ENCODE measurements at regions not wholly inside any gene's neighbourhood (a gene's known extent, or its start where the extent isn't known, plus 50 kb on each side); places are given as distances from the start of the nearest gene placed in this dataset.

GRCh38 chr14:82080370-82080769 lies 546.7 kb upstream of the SEL1L start:
- no peak for TF ChIP-seq CTCF (IDR thresholded peaks at IDR 0.05; ENCODE audit: insufficient read depth, low read length, poor library complexity, severe bottlenecking)
- Histone ChIP-seq H3K36me3 (ENCODE audit: control insufficient read depth, insufficient read depth, low read length) (no peaks in the 10 kb centered on the region), H3K27me3 (ENCODE audit: control insufficient read depth, insufficient read depth, low read length) (no peaks in the 10 kb centered on the region), H3K4me3 (ENCODE audit: low read depth, low read length) (no peak overlapping the region)
- DNase-seq (ENCODE audit: low read depth), result no peak

GRCh38 chr14:82084813-82085212 lies 551.2 kb upstream of the SEL1L start:
- TF ChIP-seq CTCF (IDR thresholded peaks at IDR 0.05; ENCODE audit: insufficient read depth, low read length, poor library complexity, severe bottlenecking), result no peak
- DNase-seq (ENCODE audit: low read depth), result no peak
- Histone ChIP-seq H3K36me3 (ENCODE audit: control insufficient read depth, insufficient read depth, low read length) (no peaks in the 10 kb centered on the region), H3K4me3 (ENCODE audit: low read depth, low read length) (no peak overlapping the region), H3K27me3 (ENCODE audit: control insufficient read depth, insufficient read depth, low read length) (no peaks in the 10 kb centered on the region)

GRCh38 chr14:82091097-82091496 lies 557.4 kb upstream of the SEL1L start:
- H3K27me3 ChIP-seq (ENCODE audit: control insufficient read depth, insufficient read depth, low read length), result no peaks in the 10 kb centered on the region
- no peak overlapping the region for H3K4me3 ChIP-seq (ENCODE audit: low read depth, low read length)
- no peak for DNase-seq (ENCODE audit: low read depth)
- no peak for TF ChIP-seq CTCF (IDR thresholded peaks at IDR 0.05; ENCODE audit: insufficient read depth, low read length, poor library complexity, severe bottlenecking)
- no peaks in the 10 kb centered on the region for H3K36me3 ChIP-seq (ENCODE audit: control insufficient read depth, insufficient read depth, low read length)

- no peaks in the 10 kb centered on the region for H3K27me3 ChIP-seq (ENCODE audit: control insufficient read depth, insufficient read depth, low read length)
- no peak overlapping the region for H3K4me3 ChIP-seq (ENCODE audit: low read depth, low read length)
- DNase-seq (ENCODE audit: low read depth), result no peak
- TF ChIP-seq CTCF (IDR thresholded peaks at IDR 0.05; ENCODE audit: insufficient read depth, low read length, poor library complexity, severe bottlenecking), result no peak
- H3K36me3 ChIP-seq (ENCODE audit: control insufficient read depth, insufficient read depth, low read length), result no peaks in the 10 kb centered on the region
Observed at GRCh38 chr14:82094829-82095345, 561.2 kb upstream of the SEL1L start.

- TF ChIP-seq CTCF (IDR thresholded peaks at IDR 0.05; ENCODE audit: insufficient read depth, low read length, poor library complexity, severe bottlenecking), result no peak
- Histone ChIP-seq H3K36me3 (ENCODE audit: control insufficient read depth, insufficient read depth, low read length) (no peaks in the 10 kb centered on the region), H3K4me3 (ENCODE audit: low read depth, low read length) (no peak overlapping the region), H3K27me3 (ENCODE audit: control insufficient read depth, insufficient read depth, low read length) (no peaks in the 10 kb centered on the region)
- no peak for DNase-seq (ENCODE audit: low read depth)
Observed at GRCh38 chr14:82104013-82104412, 570.4 kb upstream of the SEL1L start.

GRCh38 chr14:82112210-82112839 lies 578.7 kb upstream of the SEL1L start:
- no peak for DNase-seq (ENCODE audit: low read depth)
- no peak for TF ChIP-seq CTCF (IDR thresholded peaks at IDR 0.05; ENCODE audit: insufficient read depth, low read length, poor library complexity, severe bottlenecking)
- Histone ChIP-seq H3K4me3 (ENCODE audit: low read depth, low read length) (no peak overlapping the region), H3K27me3 (ENCODE audit: control insufficient read depth, insufficient read depth, low read length) (no peaks in the 10 kb centered on the region), H3K36me3 (ENCODE audit: control insufficient read depth, insufficient read depth, low read length) (no peaks in the 10 kb centered on the region)

All from kidney epithelial cell (primary cell).